Epidermal melanocyte (primary cell): ENCODE measurements at regions not wholly inside any gene's neighbourhood (a gene's known extent, or its start where the extent isn't known, plus 50 kb on each side); places are given as distances from the start of the nearest gene placed in this dataset.
"Not testable (repeated sequence)": the region's sequence is repeated elsewhere in the genome, so short reads cannot be mapped to it uniquely, and the experiment has no call there.

Experiments used
- DNase-seq: peaks from one replicate; pipeline ENCODE4 v3.0.0; 2011; ENCODE audit warnings: low spot score; ENCODE audit not compliant: insufficient read length

GRCh38 chr2:65957886-65958285, 477.0 kb upstream of the MEIS1 start:
- no peak for DNase-seq

- DNase-seq: no peak
These were observed 477.5 kb upstream of the MEIS1 start for GRCh38 chr2:65957454-65957853.

GRCh38 chr2:65955259-65955658, 479.7 kb upstream of the MEIS1 start:
- no peak for DNase-seq

- DNase-seq: no peak
These were observed 481.8 kb upstream of the MEIS1 start for GRCh38 chr2:65952966-65953761.

DNA sequence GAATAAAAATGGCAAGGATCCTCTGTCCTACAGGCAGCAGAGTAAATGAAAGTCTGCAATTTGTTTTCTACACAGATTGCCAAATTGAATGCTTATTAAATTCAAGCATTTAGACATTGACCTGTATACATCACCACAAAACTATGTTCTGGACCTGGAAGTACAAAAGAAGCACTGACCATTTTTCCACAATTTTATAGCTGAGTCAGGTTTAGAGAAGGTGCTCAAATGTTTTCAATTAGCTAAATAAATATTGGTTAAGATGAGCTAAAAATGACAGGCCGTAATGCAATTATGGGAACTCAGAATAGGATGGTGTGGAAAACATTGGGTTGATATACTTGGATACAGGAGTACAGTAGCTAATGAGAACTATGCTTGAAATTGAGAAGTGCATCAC, 490.7 kb upstream of the MEIS1 start:
- no peak for DNase-seq

DNA sequence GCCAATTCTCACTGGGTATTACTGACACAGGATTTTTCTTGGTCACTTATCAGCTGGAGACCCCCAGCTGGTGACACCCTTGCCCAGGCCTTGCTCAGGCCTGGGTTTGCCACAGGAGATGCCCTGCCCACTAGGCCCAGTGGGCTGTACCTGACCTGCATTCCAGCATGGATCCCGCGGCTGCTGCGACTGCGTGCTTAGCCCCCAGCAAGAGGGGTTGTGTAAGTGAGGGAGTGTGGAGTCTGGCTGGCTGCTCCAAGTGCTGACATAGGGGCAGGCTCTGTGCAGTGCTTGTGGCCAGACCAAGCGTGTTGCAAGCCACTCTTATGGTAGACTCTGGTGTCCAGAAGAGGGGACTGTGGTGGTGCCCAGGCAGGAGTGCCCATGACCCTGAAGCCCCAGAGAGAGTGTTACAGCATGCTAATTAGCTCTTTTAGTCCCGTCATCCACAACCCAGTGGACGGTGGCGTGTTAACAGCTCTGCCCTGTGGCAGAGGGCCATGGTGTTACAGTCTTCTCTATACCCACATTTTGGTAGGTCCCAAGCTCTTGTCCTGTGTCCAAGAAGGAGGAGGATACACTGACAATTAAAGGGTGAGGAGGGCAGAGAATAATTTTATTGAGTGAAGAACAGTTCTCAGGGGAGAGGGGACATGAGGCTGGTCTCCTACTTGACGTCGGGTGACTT, 491.7 kb upstream of the MEIS1 start:
- no peak for DNase-seq

DNA sequence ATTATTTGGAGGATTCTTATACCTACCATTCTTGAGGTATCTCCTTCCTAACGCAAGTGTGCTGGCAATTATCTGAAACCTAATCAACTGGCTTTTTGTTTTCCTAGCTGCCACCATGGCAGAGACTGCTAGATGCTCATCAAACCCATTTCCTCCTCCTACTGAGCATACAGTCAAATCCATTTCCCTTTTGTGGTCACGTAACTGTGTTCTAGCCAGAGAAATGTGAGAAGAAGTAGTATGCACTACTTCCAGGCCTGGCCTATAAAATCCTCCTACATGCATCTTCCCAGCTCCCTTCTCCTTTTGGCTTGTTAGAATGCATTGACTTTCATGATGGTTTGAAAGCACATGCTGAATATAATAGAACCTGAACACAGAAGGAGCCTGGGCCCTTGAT, 494.1 kb upstream of the MEIS1 start:
- no peak for DNase-seq

DNA sequence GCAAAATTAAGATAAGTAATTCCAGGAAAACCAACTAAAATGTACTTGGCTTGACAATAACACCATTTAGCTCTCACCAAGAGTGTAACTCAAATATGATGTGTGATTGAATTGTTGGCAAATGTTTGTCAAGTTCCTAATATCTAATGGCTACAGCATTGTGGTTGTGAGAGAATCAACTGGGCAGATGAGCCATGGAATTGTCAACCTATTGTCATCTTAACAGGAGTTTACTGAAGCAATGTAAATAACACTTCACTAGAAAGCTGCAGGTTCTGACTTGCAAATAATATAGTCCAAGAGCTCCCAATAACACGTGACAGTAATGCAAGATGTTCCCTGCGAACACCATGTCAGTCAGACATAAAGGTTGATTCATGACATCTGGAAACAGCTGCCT, 495.2 kb upstream of the MEIS1 start:
- no peak for DNase-seq

GRCh38 chr2:65937379-65938160, 497.4 kb upstream of the MEIS1 start:
- DNase-seq: no peak

DNA sequence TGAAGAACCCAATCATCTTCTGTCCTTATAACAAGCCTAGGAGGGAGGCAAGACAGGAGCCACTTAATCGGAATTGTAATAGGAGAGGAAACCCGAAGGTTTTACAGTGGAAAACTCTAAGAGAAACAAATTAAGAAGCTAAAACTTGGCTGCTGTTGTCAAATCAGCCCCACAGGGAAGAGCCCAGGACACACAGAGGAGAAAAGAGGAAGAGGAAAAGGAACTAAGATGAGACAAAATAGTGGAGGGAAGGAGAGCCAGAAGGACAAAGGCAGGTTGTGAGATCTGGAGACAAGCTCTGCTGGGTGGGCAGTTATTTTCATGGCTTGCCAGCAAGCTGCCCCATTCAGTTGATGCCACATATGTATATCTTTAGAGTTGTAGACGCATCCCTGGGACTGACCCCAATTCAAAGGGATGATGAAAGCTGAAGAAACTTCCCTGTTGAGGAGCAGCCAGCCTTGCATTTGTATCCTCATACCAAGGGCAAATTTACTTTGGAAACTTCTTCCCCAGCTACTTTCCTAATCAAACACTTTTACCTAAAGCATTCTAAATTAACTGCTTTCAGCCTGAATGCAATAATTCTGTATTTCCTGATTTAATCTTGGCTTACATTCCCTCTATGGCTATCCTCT, 499.8 kb upstream of the MEIS1 start:
- DNase-seq: no peak

GRCh38 chr2:65932571-65932970, 500.2 kb upstream of the SPRED2 start:
- DNase-seq: no peak

DNA sequence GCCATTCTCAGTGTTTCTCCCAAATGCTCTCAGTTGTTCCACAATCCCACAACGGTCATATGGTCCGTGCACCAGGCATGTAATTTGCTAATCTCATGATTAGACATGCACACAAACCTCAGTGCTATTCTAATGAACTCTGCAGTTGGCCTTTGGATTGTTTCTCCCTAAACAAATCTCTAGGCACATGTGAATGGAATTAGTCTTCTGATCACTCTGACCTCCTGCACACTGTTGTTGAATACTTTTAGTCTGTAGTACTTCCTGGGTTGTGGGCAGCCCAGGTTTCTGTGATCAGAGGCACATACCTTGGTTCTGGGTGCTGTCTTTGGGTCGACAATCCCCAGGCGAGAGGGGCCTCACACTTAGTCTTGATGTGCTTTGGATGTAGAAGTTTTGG, 498.7 kb upstream of the SPRED2 start:
- no peak for DNase-seq

GRCh38 chr2:65930259-65930658, 497.9 kb upstream of the SPRED2 start:
- DNase-seq: no peak

- DNase-seq: not testable (repeated sequence)
These were observed 497.3 kb upstream of the SPRED2 start for GRCh38 chr2:65929664-65930063.

GRCh38 chr2:65922794-65923193, 490.4 kb upstream of the SPRED2 start:
- no peak for DNase-seq

- no peak for DNase-seq
These were observed 489.6 kb upstream of the SPRED2 start for GRCh38 chr2:65922030-65922429.

GRCh38 chr2:65921116-65921515, 488.7 kb upstream of the SPRED2 start:
- DNase-seq: no peak

- DNase-seq: no peak
These were observed 488.3 kb upstream of the SPRED2 start for GRCh38 chr2:65920659-65921058.

GRCh38 chr2:65919550-65920188, 487.3 kb upstream of the SPRED2 start:
- no peak for DNase-seq

DNA sequence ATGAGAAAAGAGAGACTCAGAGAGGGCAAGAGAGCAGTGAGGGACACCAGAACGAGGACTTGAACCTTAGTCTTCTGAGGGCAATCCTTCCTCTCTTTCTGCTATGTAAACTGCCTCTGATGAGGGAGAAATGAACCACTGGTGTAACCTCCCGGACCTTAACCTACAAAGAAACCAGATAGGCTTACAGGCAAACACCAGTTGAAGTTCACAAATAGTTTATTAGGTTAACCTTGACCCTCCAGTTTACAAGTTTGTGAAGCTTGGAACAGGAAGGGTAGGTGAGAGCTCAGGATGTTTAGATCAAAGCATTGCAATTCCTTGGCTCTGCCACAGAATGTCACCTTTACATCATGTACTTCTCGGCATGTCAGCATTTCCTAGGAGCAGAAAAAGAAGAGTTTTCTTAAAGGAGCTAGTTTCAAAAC, 486.4 kb upstream of the SPRED2 start:
- DNase-seq: no peak

GRCh38 chr2:65917986-65918385, 485.6 kb upstream of the SPRED2 start:
- no peak for DNase-seq
